WTC11 (cell line): ENCODE measurements at regions not wholly inside any gene's neighbourhood (a gene's known extent, or its start where the extent isn't known, plus 50 kb on each side); places are given as distances from the start of the nearest gene placed in this dataset.

Experiments
- ATF3 ChIP-seq: sonication (generic); formaldehyde crosslinking; conservative IDR thresholded peaks from 2 replicates; pipeline ENCODE4 v1.8.1; 2022; ENCODE audit warnings: mild to moderate bottlenecking, missing genetic modification reagents
- CBFB ChIP-seq: sonication (generic); formaldehyde crosslinking; IDR thresholded peaks from 2 replicates; pipeline ENCODE4 v1.8.1; 2022; ENCODE audit warnings: mild to moderate bottlenecking, low read depth, missing genetic modification reagents
- CTCF ChIP-seq: fragments of 200-600 bp; IDR thresholded peaks from 2 replicates; pipeline ENCODE4 v1.8.0; 2022; ENCODE audit warnings: antibody characterized with exemption
- HMGXB4 ChIP-seq: sonication (generic); formaldehyde crosslinking; IDR thresholded peaks from 2 replicates; pipeline ENCODE4 v1.8.1; 2023; ENCODE audit warnings: mild to moderate bottlenecking, moderate library complexity, missing genetic modification reagents
- NFYB ChIP-seq: sonication (generic); formaldehyde crosslinking; conservative IDR thresholded peaks from 2 replicates; pipeline ENCODE4 v1.8.0; 2022; ENCODE audit warnings: low read depth, missing genetic modification reagents
- SMAD4 ChIP-seq: sonication (generic); formaldehyde crosslinking; IDR thresholded peaks from 2 replicates; pipeline ENCODE4 v1.8.0; 2022; ENCODE audit warnings: mild to moderate bottlenecking, missing genetic modification reagents
- TEAD4 ChIP-seq: sonication (generic); formaldehyde crosslinking; IDR thresholded peaks from 2 replicates; pipeline ENCODE4 v1.8.0; 2022; ENCODE audit warnings: mild to moderate bottlenecking, missing genetic modification reagents
- ZNF232 ChIP-seq: sonication (generic); formaldehyde crosslinking; IDR thresholded peaks from 2 replicates; pipeline ENCODE4 v1.8.0; 2022; ENCODE audit warnings: mild to moderate bottlenecking, missing genetic modification reagents

- TF ChIP-seq ATF3 (CRISPR knock-in tag) (no peak), CTCF (no peak), HMGXB4 (CRISPR knock-in tag) (no peak), TEAD4 (CRISPR knock-in tag) (no peak), ZNF232 (CRISPR knock-in tag) (no peak), NFYB (CRISPR knock-in tag) (no peak), SMAD4 (CRISPR knock-in tag) (no peak), CBFB (CRISPR knock-in tag) (no peak)
Observed at GRCh38 chr3:84442533-84442932, 516.3 kb upstream of the CADM2 start.
